HG03457 (cell line): ENCODE measurements at regions not wholly inside any gene's neighbourhood (a gene's known extent, or its start where the extent isn't known, plus 50 kb on each side); places are given as distances from the start of the nearest gene placed in this dataset.

Experiments used
- ATAC-seq: cut with Tn5 transposase; IDR thresholded peaks from one replicate; pipeline ENCODE4 v1.9.1; 2021; ENCODE audit warnings: moderate number of reproducible peaks; ENCODE audit not compliant: unreplicated experiment

DNA sequence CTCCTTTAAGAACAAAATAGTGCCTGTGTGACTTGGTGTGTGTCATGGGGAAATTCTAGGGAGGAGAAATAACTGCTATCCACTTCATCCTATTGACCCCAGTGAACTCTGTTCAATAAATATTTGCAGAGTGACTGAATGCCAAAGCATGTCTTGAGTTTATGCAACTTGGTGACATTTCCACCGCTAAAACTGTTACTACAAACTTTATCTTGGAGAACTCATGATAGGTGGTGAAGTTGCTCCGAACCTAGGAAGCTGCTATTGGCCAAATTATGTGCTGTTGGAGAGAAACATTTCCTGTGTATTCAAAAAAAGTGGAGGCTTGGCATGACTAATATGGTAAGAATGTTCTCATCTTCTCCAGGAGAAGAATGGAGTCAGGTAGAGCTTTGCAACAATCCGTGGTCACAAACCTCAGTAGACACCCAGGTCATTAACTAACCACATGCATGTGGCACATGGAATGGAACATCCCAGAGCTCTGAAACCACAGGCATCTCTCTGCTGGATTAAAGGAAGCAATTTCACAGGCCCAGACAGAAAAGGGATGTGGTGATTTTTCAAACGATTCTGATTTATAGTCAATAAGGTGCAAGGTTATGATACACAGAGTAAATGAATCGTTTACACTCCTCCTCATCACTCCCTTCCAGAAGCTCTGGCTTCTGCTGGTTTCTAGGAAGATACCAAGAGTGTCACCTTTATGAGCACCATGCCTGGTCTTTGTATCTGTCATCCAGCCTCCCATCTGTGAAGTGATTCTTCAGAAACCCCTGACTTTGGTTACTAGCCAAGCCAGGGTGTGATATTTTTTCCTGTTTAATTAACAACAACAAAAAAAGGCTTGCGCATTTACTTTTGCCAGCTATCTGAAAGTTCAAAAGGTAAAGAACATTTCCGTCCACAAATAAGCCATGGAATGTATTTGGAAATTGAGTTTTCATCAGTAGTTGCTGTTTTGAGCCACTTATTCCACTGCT is 361.1 kb downstream of the TGFB2 start:
- no peak for ATAC-seq

DNA sequence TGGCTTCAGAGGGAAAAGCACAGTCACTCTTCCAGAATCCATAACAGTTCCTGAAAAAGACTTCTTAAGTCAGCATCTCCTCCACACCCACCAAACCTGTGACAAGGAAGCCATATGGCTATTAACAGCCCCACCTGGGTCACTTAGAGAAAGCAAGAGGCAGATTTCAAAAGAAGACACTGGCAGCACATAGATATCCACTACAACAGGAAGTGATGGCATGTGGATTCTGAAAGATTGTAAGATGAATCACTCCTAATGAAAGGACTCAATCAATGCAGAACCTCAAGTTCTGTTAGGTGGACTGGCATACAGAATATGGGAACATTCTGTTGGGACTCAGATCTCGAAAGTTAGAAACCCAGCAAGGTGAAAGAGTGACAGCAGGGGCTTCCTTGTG is 365.9 kb downstream of the TGFB2 start:
- ATAC-seq: no peak

DNA sequence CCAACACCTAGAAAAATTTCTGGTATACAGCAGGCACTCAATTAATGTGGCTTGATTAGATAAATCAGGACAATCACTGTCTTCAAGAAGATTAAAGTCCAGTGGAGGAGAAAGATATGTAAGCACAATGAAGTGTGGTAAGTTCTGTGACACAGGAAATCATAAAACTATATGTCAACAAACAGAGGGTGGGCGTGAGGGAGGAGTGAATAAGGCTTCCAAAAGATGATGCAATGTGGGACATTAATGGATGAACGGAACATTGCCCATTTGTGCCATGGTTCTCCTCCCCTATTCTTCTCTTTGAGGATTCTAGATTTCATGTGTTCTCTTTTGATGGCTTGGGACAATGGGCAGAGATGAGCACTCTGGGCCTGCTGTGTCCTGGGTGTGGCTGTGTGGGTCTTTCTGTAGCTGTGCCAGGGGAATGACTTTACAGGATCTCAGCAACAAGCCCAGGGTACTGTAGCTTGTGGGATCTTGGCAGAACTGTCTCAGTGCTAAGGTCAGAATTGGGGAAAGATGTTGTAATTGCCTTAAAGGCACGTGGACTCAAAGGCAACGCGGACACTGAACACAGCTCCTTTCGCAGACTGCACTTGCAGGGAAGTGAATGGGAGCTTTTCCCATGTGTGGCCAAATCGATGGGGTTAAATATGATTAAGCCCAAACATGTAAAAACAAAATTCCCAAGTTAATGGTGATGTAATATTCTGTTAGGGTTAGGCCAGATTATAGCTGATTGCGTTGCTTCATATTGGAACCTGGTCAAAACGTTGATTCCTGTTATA is 366.9 kb downstream of the TGFB2 start:
- ATAC-seq: no peak

DNA sequence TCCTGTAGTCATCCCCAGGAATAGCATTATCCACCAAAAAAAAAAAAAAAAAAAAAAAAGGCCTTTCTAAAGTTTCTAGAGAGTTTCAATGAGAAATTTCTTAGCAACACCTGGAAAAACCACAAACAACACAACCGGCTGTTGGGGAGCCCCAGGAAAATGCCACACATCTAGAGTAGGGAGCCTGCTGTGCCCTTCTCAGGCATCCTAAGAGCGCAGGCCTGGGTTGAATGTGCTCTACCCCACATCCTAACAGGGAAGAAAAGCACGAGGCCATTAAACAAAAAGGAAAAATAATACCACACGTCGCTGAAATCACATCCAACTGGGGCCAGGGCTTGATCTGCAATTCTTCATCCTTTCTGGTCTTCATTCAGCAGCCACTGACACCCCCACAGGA is 367.5 kb downstream of the TGFB2 start:
- no peak for ATAC-seq

DNA sequence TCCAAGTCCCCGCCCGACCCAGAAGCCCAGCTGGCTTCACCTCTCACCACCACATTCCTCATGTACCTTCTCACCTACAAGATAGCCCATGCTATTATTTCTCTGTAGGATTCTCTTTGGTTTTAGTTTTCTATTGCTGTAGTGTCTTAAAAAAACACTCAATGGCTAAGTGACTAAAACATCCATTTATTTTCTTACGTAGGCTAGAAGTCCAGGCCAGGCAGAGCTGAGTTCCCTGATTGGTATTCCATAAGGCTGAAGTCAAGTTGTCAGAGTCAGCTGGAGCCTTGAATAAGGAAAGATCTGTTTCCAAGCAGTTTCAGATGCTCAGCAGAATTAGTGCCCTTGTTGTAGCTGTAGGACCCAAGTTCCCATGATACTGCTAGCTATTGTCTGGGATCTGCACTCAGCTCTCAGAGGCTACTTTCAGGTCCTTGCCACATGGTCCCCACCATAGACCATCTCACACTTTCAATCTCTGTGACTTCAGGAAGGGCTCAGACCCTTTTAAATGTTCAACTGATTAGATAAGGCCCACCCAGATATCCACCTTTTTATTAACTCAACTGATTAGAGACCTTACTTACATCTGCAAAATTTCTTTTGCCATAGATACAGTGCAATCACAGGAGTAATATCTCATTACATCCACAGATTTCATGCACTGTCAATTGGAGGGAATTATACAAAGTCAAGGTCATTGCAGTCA is 371.0 kb downstream of the TGFB2 start:
- ATAC-seq: no peak

DNA sequence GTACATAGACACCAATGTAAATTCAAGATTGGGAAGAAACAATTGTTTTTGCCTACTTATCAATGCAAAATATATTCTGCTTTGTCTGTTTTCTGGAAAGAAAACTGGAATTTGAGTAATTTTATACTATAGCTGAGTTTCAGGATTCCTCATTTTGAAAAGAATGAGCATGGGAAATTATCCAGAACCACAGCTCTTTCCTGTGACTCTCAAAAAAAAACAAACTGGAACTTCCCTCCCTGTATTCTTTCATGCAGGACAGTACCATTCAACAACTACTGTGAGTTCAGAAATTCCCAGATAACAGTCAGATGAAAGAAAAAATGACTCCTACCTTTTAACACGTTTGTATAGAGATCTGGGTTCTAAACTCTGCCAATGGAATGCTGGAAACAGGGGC is 372.4 kb downstream of the TGFB2 start:
- no peak for ATAC-seq

DNA sequence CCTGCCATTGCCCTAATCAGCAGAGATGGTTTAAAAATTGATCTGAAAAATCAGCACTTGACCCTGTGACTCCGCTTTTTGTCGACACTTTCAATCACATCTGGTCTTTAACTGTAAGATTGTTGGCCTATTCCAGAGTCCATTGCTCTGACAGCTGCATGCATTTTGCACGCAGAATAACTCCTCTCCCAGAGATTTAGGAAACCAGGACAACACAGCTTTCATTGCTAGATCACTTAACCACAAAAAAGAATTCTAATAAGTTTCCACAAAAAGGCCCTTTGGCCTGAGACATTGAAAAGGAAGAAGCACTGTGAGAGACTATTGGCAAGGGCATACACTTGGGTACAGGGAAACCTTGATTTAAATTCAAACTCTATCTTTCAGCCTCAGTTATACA is 373.1 kb downstream of the TGFB2 start:
- ATAC-seq: no peak

DNA sequence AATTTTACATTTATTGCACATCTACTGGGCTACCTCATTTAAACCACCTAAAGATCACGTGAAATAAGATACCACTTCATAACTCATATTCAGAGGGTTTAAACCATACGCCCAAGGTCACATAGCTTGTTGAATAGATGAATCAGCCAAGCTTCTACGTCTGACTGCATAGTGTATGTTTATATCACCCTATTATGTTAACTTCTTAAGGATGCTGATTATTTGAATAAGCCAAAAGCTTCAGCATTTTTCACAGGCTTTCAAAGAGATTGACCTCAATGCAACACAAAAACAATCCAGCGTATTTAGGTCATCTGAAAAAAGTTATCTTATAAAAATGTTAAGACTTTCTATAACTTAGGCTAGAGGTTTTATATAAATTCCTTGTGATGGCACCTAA is 373.8 kb downstream of the TGFB2 start:
- no peak for ATAC-seq

DNA sequence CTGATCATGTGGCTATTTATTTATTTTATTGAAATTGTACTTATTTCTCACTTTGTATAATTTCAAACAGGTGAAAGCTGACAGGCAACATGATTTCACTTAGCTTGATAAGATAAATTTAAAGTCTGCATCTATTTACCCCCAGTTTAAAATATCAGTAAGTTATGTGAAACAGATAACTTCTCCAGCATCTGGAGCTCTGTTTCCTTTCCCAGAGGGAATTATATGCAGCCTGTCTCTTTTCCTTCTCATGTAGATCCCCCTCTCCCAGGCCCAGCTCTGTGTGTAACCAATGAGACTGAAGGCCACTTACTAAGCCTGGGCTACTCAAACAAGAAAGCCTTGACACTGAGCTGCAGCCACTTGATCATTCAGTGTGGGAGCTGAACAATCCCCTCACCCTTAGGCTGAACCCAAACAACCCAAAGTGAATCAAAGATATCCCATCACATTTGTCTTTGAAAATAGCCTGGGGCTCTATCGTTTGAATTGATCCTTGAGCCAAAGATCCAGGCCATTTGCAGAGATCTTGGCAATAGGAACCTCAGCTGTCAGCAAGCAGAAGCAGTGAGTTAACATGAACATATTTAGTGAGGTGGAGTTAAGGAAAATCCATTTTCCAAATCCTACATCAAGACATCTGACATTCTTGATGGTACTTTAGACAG is 383.9 kb downstream of the TGFB2 start:
- ATAC-seq: no peak

DNA sequence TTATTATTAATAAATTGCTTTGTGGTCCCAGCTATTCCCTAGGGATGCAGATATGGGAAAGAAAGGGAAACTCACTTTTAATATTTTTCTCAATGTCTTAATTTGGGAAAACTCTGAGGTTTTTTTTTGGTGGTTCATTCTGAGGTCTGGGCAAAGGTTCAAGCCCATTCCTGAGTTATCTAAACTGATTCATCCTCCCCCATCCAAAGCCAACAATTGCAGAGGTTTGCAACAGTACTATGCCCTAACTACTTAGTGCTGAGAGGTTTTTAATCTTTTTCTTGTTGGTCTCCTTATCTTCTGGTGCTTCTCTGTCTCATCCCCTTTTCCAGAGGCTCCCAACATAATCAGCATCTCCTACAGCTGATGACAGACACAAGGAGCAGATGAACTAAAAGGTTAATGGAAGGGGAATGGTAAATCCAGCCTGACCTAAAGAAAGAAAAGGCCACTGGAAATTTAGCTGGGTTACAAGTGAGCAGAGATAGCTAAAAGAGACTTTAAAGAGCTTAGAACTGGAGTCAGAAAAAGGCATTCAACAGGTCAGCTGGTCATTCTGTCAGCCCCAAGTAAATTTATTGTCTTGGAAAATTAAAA is 390.4 kb downstream of the TGFB2 start:
- ATAC-seq: no peak

DNA sequence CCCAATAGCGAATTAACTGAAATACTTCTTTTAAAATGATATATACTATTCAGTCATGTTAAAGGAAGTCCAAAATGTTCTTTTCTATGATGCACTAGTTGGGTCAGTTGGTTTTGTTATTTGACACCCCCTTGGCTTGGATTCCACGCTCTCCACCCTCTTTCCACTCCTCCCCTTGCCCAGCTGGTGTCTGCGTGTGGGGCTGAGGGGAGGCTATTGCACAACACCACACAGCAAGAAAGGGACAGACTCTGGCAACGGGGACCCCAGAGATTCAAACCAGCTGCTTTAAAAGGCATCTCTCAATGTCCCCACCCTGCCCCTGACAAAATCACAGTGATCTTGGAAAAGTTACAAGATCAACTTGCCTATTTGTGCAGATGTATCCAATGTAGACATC is 394.3 kb downstream of the TGFB2 start:
- ATAC-seq: no peak

DNA sequence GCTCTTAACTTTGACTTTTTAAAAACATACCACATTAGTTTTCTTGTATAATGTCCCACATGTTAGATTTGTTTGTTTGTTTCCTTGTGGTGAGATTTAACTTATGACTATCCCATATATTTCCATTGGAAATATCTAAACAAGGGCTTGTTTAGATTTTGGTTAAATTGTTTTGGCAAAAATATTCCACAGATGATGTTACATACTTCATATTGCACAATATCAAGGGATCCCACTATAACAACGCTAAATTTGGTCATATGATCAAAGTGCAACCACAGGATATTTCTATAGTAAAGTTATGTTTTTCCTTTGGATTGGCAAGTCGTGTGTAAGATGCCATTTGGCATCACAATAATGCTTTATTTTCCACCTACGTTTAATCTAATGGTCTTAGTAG is 396.7 kb downstream of the TGFB2 start:
- no peak for ATAC-seq

DNA sequence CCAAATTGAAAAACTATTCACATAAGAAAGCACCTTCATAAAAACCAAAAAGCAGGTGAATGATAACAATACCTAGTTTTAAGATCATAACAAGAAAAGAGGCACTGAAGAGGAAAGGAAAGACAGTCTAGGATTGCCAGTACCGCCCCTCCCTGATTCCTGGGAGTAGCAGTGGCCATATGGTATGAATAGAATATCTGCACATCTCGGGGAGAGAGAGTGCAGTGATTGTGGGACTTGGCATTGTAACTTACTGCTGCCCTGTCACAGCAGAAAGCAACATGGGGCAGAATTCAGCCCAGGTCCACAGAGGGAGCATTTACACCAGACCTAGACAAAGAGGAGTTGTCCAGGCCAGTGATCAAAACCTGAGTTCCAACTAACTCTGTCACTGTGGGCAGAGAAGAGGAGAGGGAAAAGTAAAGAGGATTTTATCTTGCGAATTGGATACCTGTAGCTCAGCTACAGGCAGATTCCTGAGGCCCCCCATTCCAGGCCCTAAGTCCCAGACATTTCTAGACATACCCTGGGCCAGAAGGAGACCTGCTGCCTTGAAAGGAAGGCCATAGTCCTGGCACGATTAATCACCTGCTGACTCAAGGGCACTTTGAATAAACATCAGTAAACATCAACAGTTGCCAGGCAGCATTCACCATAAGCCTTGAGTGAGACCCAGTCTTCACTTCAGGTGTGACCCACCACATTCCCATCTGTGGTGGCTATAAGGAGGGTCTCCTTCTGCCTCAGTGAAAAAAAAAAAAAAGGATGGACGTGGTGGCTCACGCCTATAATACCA is 397.5 kb downstream of the TGFB2 start:
- no peak for ATAC-seq

DNA sequence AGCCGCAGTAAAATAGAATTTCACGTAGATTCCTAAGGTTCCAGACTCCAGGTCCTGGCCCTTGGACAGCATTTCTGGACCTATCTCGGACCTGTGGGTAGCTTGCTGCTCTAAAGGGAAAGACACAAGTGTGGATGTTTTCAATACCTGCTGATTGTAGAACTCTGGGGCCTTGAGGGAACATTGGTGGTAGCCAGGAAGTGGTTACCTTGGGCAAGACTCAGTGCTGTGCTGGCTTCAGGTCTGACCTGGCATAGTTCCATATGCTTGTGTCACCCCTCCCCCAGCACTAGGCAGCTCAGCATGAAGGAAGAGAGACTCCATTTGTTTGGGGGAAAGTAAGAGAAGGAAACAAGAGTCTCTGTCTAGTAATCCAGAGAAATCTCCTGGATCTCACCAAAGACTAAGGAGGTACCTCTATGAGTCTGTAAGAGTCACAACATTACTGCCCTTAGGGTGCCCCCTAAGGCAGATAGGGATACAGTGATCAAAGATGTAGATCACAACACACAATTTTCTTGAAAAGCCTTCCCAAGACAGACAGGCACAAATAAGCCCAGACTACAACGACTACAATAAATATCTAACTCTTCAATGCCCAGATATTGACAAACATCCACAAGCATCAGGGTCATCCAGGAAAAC is 398.8 kb downstream of the TGFB2 start:
- no peak for ATAC-seq

DNA sequence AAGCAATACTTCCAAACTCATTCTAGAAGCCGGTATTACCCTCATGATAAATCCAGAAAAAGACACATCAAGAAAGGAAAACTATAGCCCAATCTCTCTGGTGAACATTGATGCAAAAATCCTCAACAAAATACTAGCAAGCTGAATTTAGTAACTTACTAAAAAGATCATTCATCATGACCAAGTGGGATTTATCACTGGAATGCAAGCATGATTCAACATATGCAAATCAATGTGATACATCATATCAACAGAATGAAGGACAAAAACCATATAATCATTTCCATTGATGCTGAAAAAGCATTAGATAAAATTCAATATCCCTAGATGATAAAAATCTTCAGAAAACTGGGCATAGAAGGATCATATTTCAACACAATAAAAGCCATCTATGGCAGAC is 402.9 kb downstream of the TGFB2 start:
- ATAC-seq: no peak

DNA sequence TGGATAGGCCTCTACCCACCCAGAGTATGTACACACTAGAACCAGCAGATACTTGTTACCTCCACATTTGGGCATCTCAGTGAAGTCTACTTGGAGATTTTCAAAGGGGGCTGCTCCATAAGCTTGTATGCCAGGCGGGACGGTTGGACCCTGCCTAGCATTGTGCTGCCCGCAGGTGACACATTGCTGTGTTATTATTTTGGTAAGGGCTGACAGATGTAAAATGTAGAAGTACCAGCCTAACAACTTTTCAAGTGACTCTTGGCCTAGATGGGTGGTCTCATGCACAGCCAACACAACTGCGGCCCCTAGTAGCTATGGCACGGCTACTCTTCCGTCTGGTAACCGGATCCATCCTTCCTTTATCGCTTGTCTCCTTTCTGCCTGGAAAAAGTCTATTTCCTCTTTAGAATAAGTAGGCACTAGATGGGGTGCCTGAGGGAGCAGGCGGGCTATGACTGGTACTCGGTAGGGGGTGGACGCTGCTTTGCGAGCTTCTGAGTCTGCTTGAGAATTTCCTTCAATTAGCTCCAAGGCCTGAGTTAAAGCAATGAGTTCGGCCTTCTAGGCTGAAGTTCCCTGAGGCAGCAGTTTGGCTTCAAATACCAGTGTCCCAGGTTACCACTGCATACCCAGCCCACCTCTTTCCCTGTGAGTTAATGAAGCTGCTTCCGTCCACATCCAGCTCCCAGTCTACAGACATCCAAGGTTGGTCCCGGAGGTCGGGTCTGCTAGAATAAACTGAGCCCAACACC is 405.3 kb downstream of the TGFB2 start:
- no peak for ATAC-seq

DNA sequence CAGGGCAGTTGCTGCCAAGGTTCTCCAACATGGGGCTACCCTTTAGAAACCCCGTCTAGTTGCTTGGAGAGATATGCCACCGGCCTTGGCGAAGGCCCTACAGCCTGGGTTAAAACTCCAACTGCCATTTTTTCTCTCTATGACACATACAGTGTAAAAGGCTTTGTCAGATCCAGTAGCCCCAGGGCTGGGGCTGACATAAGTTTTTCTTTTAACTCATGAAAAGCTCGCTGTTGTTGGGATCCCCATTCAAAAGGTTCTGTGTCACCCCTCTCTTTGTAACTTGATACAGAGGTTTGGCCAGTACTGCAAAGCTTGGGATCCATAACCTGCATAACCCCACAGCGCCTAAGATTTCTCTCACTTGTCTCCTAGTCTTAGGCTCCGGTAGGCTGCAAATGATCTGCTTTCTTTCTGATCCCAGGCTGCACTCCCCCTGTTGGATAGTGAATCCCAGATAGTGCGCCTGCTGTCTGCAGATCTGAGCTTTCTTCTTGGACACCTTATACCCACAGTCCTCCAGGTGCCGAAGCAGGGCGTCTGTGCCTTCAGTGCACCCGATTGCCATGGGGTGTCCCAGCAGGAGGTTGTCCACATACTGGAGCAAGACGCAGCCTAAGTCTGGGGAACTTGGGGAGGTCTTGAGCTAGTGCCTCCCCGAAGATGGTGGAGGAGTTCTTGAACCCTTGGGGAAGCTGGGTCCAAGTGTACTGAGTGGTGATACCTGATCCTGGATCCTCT is 406.2 kb downstream of the TGFB2 start:
- no peak for ATAC-seq

DNA sequence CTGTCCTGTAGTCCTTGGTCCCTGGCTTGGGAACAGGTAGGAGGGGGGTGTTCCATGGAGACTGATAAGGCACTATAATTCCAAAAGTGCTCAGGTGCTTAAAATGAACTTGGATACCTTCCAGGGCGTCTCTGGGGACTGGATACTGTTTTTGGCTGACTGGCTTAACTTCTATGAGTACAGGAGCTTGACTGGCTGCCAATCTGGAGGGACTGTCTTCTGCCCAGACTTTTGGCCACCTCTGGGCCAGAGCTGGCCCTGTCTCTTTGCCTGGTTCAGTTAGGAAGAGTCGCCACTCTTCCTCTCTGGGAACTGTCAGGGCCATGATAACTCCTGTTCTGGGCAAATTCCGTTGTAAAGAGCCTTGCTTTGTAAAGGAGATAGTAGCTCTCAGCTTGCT is 407.0 kb downstream of the TGFB2 start:
- no peak for ATAC-seq
